Mucosa of descending colon (tissue), 3 donors: ENCODE measurements at regions not wholly inside any gene's neighbourhood (a gene's known extent, or its start where the extent isn't known, plus 50 kb on each side); places are given as distances from the start of the nearest gene placed in this dataset.
"Not testable (repeated sequence)": the region's sequence is repeated elsewhere in the genome, so short reads cannot be mapped to it uniquely, and the experiment has no call there.

ENCODE experiments used
- ATAC-seq: fragments of 200-7000 bp; cut with Tn5 transposase; one replicate; pipeline ENCODE4 v1.9.1; 2020; ENCODE audit warnings: mild to moderate bottlenecking, moderate library complexity
- DNase-seq, 3 donors: peaks; one replicate each; pipeline ENCODE4 v3.0.0-alpha.2; 2020
- H3K36me3 ChIP-seq: fragments of 200-600 bp; one replicate; pipeline ENCODE4 v1.8.0; 2021; ENCODE audit warnings: low read depth, mild to moderate bottlenecking
- H3K4me1 ChIP-seq: fragments of 200-600 bp; one replicate; pipeline ENCODE4 v1.8.0; 2021; ENCODE audit warnings: low read depth, mild to moderate bottlenecking
- H3K4me3 ChIP-seq: fragments of 200-600 bp; one replicate; pipeline ENCODE4 v1.8.0; 2021; ENCODE audit warnings: mild to moderate bottlenecking
- H3K9me3 ChIP-seq: fragments of 200-600 bp; one replicate; pipeline ENCODE4 v1.8.0; 2021; ENCODE audit warnings: mild to moderate bottlenecking
- intact Hi-C, 2 donors: fragments of 100-400 bp; cut with DNase I in 1 of 2; cut with micrococcal nuclease in 1 of 2; formaldehyde crosslinking; loops; one replicate each; pipeline versions ENCODE4 v1.11.0 to v1.11.1; 2022; cut with DNase I, micrococcal nuclease
- TF ChIP-seq, protein P1 (sequence below): fragments of 200-600 bp; IDR thresholded peaks from one replicate; pipeline ENCODE4 v1.8.0; 2022; ENCODE audit warnings: antibody characterized with exemption, mild to moderate bottlenecking
- donor health status: DM: no; HTN: no; CAD: no; lungs with moderate emphysema.
- donor health status: DM: no; HTN: no; CAD: no.
- donor health status: DM: no; HTN: yes; CAD: no.

DNA sequence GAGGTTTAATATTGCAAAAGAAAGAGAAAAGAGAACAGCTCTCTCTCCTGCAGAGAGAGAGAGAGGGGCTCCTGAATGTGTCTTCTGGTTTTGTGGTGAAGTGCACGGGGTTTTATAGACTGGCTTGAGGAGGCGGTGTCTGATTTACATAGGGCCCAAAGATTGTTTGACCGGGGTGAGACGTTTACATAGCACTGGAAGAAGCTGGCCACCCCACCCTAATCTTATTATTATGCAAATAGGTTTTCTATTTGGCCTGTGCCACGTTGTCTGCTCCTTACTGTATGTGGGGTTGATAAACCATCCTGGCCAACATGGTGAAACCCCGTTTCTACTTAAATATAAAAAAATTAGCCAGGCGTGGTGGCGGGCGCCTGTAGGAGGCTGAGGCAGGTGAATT lies 268.6 kb downstream of the SV2B start:
- ATAC-seq (no peak), DNase-seq (no peak)
- peaks cover 5% of the 10 kb centered on the region for H3K9me3 ChIP-seq
- TF ChIP-seq, protein P1, sequence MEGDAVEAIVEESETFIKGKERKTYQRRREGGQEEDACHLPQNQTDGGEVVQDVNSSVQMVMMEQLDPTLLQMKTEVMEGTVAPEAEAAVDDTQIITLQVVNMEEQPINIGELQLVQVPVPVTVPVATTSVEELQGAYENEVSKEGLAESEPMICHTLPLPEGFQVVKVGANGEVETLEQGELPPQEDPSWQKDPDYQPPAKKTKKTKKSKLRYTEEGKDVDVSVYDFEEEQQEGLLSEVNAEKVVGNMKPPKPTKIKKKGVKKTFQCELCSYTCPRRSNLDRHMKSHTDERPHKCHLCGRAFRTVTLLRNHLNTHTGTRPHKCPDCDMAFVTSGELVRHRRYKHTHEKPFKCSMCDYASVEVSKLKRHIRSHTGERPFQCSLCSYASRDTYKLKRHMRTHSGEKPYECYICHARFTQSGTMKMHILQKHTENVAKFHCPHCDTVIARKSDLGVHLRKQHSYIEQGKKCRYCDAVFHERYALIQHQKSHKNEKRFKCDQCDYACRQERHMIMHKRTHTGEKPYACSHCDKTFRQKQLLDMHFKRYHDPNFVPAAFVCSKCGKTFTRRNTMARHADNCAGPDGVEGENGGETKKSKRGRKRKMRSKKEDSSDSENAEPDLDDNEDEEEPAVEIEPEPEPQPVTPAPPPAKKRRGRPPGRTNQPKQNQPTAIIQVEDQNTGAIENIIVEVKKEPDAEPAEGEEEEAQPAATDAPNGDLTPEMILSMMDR = no peak
- no peak overlapping the region for H3K4me3 ChIP-seq
- no peaks in the 10 kb centered on the region for H3K4me1 ChIP-seq
- no peaks in the 10 kb centered on the region for H3K36me3 ChIP-seq
- intact Hi-C loops = no loop called here

DNA sequence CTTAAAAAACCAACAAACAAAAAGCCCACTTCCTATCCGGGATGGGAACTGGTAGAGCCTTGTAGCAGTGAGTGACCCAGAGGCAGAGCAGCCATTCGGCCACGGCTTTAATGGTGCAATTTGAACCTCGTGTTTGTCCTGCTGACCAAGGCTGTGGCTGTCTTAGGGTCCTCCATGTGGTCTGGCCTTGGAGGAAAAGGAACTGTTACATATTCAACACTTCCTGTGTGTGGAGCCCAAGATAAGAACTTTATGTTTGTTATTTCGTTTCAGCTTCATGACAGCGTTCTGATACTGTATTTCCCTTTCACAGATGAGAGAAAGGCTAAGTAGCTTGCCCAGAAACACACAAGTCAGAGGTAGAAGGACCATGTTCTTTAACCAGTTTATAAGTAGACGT lies 269.8 kb downstream of the SV2B start:
- DNase-seq (no peak), ATAC-seq (no peak)
- H3K9me3 ChIP-seq = peaks cover 5% of the 10 kb centered on the region
- H3K4me3 ChIP-seq = no peak overlapping the region
- TF ChIP-seq, protein P1 = no peak
- no peaks in the 10 kb centered on the region for H3K4me1 ChIP-seq
- H3K36me3 ChIP-seq = no peaks in the 10 kb centered on the region
- intact Hi-C loops = no loop called here

DNA sequence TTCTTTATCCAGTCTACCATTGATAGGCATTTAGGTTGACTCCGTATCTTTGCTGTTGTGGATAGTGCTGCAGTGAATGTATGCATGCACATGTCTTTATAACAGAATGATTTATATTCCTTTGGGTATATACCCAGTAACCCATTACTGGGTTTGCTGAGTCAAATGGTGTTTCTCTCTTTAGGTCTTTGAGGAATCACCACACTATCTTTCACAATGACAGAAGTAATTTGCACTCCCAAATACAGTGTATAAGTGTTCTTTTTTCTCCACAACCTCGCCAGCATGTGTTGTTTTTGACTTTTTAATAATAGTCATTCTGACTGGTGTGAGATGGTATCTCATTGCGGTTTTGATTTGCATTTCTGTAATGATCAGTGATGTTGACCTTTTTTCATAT lies 271.3 kb downstream of the SV2B start:
- intact Hi-C loops, H3K4me3 ChIP-seq, H3K4me1 ChIP-seq, ATAC-seq, DNase-seq, H3K36me3 ChIP-seq, H3K9me3 ChIP-seq: not testable (repeated sequence)

DNA sequence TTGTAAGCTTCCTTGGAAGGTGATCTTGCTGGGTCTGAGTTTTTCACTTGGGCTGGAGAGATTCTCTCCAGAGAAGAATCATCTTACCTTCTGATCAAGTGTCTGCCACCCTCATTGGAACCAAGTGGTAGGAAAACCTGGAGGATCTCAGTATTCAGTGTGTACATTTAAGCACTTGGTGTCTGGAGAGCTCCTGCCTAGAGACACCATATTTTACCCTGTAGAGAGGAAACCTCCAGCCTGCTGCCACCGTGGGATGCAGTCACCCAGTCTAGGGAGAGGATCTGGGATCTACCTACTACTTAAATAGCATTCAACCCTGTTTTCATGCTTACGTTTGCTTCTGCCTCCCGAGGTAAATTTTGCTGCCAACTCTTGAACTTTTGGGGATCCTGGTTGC lies 274.3 kb downstream of the SV2B start:
- ATAC-seq (no peak), DNase-seq (no peak)
- H3K4me3 ChIP-seq = no peak overlapping the region
- H3K9me3 ChIP-seq = no peaks in the 10 kb centered on the region
- no peaks in the 10 kb centered on the region for H3K4me1 ChIP-seq
- TF ChIP-seq, protein P1 = no peak
- no peaks in the 10 kb centered on the region for H3K36me3 ChIP-seq
- intact Hi-C loops = no loop called here

DNA sequence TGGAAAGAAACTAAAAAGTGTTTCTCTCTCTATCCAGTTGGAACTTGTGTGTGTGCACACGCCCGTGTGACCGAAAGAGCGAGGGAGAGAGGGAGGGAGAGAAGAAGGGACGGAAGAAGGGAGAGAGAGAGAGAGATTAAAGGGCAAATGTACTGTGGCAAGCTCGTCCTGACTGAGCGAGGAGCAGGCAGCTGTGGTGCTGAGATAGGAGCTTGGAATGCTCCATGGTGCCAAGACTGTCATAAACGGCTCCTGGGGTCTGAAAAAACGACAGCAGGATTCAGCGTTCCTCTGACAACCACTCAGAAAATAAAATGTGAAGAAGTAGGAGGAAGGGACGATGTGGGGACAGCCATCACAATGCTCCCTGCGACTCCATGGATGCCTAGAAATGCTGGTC lies 276.0 kb downstream of the SV2B start:
- DNase-seq (no peak), ATAC-seq (no peak)
- Histone ChIP-seq H3K36me3 (no peaks in the 10 kb centered on the region), H3K9me3 (no peaks in the 10 kb centered on the region), H3K4me1 (no peaks in the 10 kb centered on the region), H3K4me3 (no peak overlapping the region)
- intact Hi-C loops = no loop called here
- TF ChIP-seq, protein P1 = no peak

DNA sequence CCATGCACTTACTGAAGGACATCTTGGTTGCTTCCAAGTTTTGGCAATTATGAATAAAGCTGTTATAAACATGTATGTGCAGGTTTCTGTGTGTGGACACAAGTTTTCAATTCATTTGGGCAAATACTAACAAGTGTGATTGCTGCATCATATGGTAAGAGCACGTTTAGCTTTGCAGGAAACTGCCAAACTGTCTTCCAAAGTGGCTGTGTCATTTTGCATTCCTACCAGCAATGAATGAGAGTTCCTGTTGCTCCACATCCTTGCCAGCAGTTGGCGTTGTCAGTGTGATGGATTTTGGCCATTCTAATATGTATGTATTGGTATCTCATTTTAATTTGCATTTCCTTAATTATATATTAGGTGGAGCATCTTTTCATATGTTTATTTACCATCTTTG lies 280.1 kb downstream of the SV2B start:
- intact Hi-C loops = no loop called here
- TF ChIP-seq, protein P1 = no peak
- no peaks in the 10 kb centered on the region for H3K4me1 ChIP-seq
- H3K36me3 ChIP-seq = no peaks in the 10 kb centered on the region
- no peaks in the 10 kb centered on the region for H3K9me3 ChIP-seq
- no peak for DNase-seq
- no peak overlapping the region for H3K4me3 ChIP-seq
- ATAC-seq = no peak
